ENCODE measurements at regions not wholly inside any gene's neighbourhood (a gene's known extent, or its start where the extent isn't known, plus 50 kb on each side); places are given as distances from the start of the nearest gene placed in this dataset.

- intact Hi-C loops (cut with DNase I): no loop called here
- Histone ChIP-seq H3K9me3 (no peaks in the 10 kb centered on the region), H3K4me3 (no peak overlapping the region), H3K4me1 (no peaks in the 10 kb centered on the region), H3K36me3 (no peaks in the 10 kb centered on the region), H3K27ac (no peak overlapping the region), H3K27me3 (no peaks in the 10 kb centered on the region)
- no peak for TF ChIP-seq CTCF (IDR thresholded peaks at IDR 0.05)
- no peak for ATAC-seq
- DNase-seq: no peak
Observed at GRCh38 chr5:156154757-156155156, 172.2 kb upstream of the SGCD start.

GRCh38 chr5:156155598-156155997 lies 171.4 kb upstream of the SGCD start:
- no peaks in the 10 kb centered on the region for H3K27me3 ChIP-seq
- H3K27ac ChIP-seq: no peak overlapping the region
- DNase-seq: no peak
- H3K9me3 ChIP-seq: no peaks in the 10 kb centered on the region
- no peaks in the 10 kb centered on the region for H3K4me1 ChIP-seq
- no peaks in the 10 kb centered on the region for H3K36me3 ChIP-seq
- ATAC-seq: no peak
- no peak for TF ChIP-seq CTCF (IDR thresholded peaks at IDR 0.05)
- no peak overlapping the region for H3K4me3 ChIP-seq
- intact Hi-C loops (cut with DNase I): no loop called here

- Histone ChIP-seq H3K36me3 (no peaks in the 10 kb centered on the region), H3K27ac (no peak overlapping the region), H3K27me3 (no peaks in the 10 kb centered on the region), H3K4me3 (no peak overlapping the region), H3K9me3 (no peaks in the 10 kb centered on the region), H3K4me1 (no peaks in the 10 kb centered on the region)
- no peak for ATAC-seq
- TF ChIP-seq CTCF (IDR thresholded peaks at IDR 0.05): no peak
- no peak for DNase-seq
- intact Hi-C loops (cut with DNase I): no loop called here
Observed at GRCh38 chr5:156164306-156164705, 162.7 kb upstream of the SGCD start.

GRCh38 chr5:156169495-156169894 lies 157.5 kb upstream of the SGCD start:
- Histone ChIP-seq H3K4me3 (no peak overlapping the region), H3K4me1 (no peaks in the 10 kb centered on the region), H3K9me3 (no peaks in the 10 kb centered on the region), H3K36me3 (no peaks in the 10 kb centered on the region), H3K27ac (no peak overlapping the region), H3K27me3 (no peaks in the 10 kb centered on the region)
- ATAC-seq: no peak
- intact Hi-C loops (cut with DNase I): no loop called here
- DNase-seq: no peak
- no peak for TF ChIP-seq CTCF (IDR thresholded peaks at IDR 0.05)

- H3K27ac ChIP-seq: no peak overlapping the region
- H3K9me3 ChIP-seq: no peaks in the 10 kb centered on the region
- H3K4me1 ChIP-seq: no peaks in the 10 kb centered on the region
- no peaks in the 10 kb centered on the region for H3K27me3 ChIP-seq
- intact Hi-C loops (cut with DNase I): no loop called here
- no peak for TF ChIP-seq CTCF (IDR thresholded peaks at IDR 0.05)
- no peak for ATAC-seq
- H3K36me3 ChIP-seq: no peaks in the 10 kb centered on the region
- no peak for DNase-seq
- no peak overlapping the region for H3K4me3 ChIP-seq
Observed at GRCh38 chr5:156170351-156170961, 156.5 kb upstream of the SGCD start.

GRCh38 chr5:156174225-156174624 lies 152.7 kb upstream of the SGCD start:
- no peak for ATAC-seq
- Histone ChIP-seq H3K27ac (no peak overlapping the region), H3K4me1 (no peaks in the 10 kb centered on the region), H3K4me3 (no peak overlapping the region), H3K9me3 (no peaks in the 10 kb centered on the region), H3K36me3 (no peaks in the 10 kb centered on the region), H3K27me3 (no peaks in the 10 kb centered on the region)
- no peak for DNase-seq
- no peak for TF ChIP-seq CTCF (IDR thresholded peaks at IDR 0.05)
- intact Hi-C loops (cut with DNase I): no loop called here
